ENCODE measurements at regions not wholly inside any gene's neighbourhood (a gene's known extent, or its start where the extent isn't known, plus 50 kb on each side); places are given as distances from the start of the nearest gene placed in this dataset.
A peak's percentile ranks its signal among the peaks of the same experiment; 100 is the strongest.

GRCh38 chr2:145068509-145068908 lies 548.6 kb upstream of the ZEB2 start:
- DNase-seq (ENCODE audit: low spot score) (no peak), ATAC-seq (ENCODE audit: low FRiP score) (no peak)
- no peak for TF ChIP-seq CTCF (IDR thresholded peaks at IDR 0.05)

GRCh38 chr2:145067549-145068030 lies 547.7 kb upstream of the ZEB2 start:
- DNase-seq (ENCODE audit: low spot score), result no peak
- ATAC-seq (ENCODE audit: low FRiP score), result no peak
- no peak for TF ChIP-seq CTCF (IDR thresholded peaks at IDR 0.05)

GRCh38 chr2:145066856-145067548 lies 547.1 kb upstream of the ZEB2 start:
- no peak for DNase-seq (ENCODE audit: low spot score)
- ATAC-seq (ENCODE audit: low FRiP score), result no peak
- no peak for TF ChIP-seq CTCF (IDR thresholded peaks at IDR 0.05)

GRCh38 chr2:145066151-145066661 lies 546.3 kb upstream of the ZEB2 start:
- no peak for DNase-seq (ENCODE audit: low spot score)
- TF ChIP-seq CTCF (IDR thresholded peaks at IDR 0.05), result no peak
- ATAC-seq (ENCODE audit: low FRiP score), result peak; percentile 41

GRCh38 chr2:145065342-145065741 lies 545.4 kb upstream of the ZEB2 start:
- ATAC-seq (ENCODE audit: low FRiP score) (no peak), DNase-seq (ENCODE audit: low spot score) (no peak)
- TF ChIP-seq CTCF (IDR thresholded peaks at IDR 0.05), result no peak

- TF ChIP-seq CTCF (IDR thresholded peaks at IDR 0.05), result no peak
- ATAC-seq (ENCODE audit: low FRiP score) (no peak), DNase-seq (ENCODE audit: low spot score) (no peak)
Measured at GRCh38 chr2:145064511-145064910, 544.6 kb upstream of the ZEB2 start.

- ATAC-seq (ENCODE audit: low FRiP score) (no peak), DNase-seq (ENCODE audit: low spot score) (no peak)
- no peak for TF ChIP-seq CTCF (IDR thresholded peaks at IDR 0.05)
Measured at GRCh38 chr2:145060876-145061275, 541.0 kb upstream of the ZEB2 start.

All from omental fat pad (tissue), 3 donors.